HG02852 (cell line): ENCODE measurements at regions not wholly inside any gene's neighbourhood (a gene's known extent, or its start where the extent isn't known, plus 50 kb on each side); places are given as distances from the start of the nearest gene placed in this dataset.

Source experiments
- ATAC-seq: cut with Tn5 transposase; IDR thresholded peaks from one replicate; pipeline ENCODE4 v1.9.1; 2021; ENCODE audit warnings: mild to moderate bottlenecking, moderate library complexity; ENCODE audit not compliant: unreplicated experiment

GRCh38 chr16:85383836-85384832, 229.0 kb upstream of the GSE1 start:
- ATAC-seq, result no peak

DNA sequence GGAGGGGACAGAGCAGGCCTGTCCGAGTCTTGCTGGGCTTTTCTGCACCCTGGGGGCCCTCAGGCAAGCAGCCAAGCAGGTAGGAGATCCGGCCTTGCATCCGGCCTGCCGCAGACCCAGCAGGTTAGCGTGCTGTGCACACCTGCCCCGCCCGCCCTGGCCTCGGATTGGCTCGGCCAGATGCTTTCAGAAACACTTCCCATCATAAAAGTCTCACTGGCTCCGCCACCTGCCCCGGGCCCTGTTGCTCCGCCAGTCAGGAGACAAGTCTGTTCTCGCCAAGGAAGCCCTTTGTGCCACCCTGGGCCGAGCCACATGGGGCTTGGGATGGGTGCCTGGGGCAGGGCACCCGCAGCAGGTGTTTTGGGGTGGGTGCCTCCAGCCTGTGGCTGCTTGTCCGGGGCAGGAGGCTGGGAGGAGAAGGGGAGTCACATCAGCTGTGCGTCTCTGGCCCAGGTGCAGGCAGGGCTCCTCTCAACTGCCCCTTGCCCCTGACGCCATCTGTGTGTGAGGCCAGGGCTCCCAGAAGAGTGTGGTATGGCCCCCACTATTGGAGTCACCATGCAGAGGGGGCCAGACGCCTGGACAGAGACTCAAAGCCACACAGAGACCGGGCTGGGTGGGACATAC, 228.2 kb upstream of the GSE1 start:
- no peak for ATAC-seq

GRCh38 chr16:85385463-85386331, 227.4 kb upstream of the GSE1 start:
- ATAC-seq, result no peak

DNA sequence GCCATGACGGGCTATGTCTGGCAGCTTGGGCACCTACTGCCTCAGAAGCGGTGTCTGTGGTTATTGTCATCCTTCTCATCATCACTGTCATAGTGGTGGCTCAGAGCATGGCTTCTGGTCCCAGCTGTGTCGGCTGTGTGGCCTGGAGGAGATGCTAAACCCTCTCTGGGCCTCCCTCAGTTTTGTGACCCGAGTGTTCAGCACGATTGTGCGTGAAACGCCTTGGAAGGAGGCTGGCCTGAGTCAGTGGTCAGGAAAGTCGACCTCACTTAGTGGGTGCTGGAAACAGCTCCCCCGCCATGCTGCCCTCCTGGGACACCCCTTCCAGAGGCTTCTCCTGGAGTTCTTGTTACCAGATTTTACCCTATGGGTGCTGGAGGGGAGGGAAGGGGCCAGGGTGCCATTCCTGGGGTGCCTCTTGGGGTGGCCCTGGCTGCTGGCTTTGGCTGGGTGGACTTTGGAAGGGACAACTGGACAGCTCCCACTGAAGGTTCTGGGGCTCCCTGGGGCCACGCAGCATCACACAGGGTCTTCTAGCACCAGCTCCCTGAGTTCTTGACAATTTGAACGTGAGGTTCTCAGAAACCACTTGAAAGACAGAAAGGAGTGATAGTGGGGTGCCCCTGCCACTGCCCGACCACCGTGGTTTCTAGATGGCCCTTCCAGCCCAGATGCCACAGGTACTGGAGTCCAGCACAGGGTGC, 226.5 kb upstream of the GSE1 start:
- ATAC-seq, result no peak

GRCh38 chr16:85387171-85387507, 226.0 kb upstream of the GSE1 start:
- ATAC-seq, result no peak

- ATAC-seq, result no peak
Observed at GRCh38 chr16:85387731-85388295, 225.3 kb upstream of the GSE1 start.

DNA sequence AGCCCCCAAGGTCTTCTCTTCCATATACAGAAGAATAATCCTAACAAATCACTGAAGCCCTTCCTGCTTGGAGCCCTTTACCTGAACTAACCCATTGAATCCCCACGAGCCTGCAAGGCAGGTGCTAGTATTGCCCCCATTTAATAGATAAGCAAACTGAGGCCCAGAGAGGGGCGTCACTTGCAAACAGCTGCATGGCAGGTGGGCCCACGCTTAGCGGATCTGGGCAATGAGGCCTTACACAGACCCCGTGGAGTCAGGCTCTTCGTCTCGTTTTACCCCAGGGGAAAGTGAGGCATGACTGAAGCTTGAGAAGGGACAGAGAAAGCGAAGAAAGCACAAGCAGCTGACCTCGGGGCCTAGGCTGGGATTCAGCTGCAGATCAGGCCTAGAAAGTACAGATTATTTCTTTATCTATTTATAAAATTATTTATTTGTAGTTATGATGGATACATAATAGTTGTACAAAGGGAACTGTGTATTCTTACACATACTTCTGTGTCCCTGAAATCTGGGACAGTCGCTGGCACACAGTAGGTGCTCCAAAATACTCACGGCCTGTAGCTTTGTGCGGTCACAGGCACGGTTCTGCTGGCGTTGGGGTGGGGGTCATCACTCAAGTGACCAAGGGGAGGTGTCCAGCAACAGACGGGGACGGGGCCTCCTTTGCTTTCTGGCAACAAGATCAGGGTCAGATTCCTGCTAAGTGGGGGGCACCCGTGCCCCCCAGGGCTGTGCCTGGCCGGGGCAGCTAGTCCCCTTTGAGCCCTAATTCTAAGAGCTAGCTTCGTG, 223.2 kb upstream of the GSE1 start:
- ATAC-seq, result no peak

DNA sequence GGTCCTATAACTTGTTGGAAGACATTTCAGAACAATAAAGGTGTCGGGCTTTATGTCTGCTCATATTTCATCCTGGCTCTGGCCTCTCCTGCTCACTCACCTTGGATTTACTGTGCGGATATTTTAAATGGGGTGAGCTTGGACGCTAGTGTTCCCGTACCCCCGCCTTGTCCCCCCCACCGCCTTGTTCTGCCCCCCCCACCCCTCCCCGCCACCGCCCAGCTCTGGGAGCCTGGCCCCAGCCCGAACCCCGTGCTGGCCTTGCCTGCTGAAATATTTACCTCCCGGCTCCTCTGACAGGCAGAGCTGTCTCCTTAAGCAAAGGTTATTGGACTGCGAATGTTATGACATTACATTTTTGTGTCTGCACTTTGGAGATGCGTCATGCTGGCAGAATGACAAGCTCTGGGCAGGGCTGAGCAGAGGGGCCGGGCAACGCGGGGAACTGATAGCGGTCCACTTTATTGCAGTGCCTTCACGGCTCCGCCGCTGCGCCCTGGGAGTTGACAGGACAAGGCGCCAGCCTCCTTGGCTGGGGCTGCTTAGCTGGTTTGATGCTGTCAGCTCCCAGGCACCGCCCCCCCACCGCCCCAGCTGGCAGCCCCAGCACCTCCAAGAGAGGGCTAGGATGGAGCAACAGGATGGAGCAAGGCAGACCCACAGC, 222.5 kb upstream of the GSE1 start:
- no peak for ATAC-seq

GRCh38 chr16:85391175-85391707, 221.9 kb upstream of the GSE1 start:
- ATAC-seq, result no peak

DNA sequence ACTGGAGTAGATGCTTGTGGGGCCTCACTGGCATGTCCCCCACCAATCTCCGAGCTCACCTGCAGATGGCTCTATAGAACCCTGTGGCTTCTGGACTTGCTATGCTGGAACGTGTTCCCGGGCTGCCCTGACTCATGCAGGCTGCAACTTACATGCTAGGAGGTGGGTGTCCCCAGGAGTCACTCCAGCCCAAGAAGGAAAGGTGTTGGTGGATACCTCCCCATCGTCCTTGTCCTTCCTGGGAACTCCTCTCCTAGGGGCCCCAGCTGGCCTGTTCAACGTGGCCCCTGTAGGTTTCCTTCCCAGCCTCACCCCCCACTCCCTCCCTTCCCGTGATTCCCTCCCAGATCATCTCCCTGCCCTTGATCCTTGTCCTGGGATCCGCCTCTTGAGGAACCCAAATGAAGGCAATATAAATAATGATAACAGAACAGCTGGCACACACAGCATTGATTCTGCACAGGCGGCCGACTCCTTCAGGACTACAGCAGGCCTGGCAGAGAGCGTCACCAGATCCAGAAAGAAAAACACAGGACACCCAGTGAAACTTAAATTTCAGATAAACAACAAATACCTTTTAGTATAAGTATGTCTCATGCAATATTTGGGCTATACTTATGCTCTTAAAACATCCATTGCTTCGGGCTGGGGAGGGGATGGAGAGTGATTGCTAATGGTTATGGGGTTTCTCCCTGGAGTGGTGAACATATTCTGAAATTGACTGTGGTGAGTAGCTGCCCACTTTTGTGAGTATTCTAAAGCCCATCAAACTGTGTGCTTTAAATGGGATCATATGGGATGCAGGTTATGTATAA, 221.1 kb upstream of the GSE1 start:
- ATAC-seq, result no peak

- ATAC-seq, result no peak
Observed at GRCh38 chr16:85392756-85393673, 220.1 kb upstream of the GSE1 start.

DNA sequence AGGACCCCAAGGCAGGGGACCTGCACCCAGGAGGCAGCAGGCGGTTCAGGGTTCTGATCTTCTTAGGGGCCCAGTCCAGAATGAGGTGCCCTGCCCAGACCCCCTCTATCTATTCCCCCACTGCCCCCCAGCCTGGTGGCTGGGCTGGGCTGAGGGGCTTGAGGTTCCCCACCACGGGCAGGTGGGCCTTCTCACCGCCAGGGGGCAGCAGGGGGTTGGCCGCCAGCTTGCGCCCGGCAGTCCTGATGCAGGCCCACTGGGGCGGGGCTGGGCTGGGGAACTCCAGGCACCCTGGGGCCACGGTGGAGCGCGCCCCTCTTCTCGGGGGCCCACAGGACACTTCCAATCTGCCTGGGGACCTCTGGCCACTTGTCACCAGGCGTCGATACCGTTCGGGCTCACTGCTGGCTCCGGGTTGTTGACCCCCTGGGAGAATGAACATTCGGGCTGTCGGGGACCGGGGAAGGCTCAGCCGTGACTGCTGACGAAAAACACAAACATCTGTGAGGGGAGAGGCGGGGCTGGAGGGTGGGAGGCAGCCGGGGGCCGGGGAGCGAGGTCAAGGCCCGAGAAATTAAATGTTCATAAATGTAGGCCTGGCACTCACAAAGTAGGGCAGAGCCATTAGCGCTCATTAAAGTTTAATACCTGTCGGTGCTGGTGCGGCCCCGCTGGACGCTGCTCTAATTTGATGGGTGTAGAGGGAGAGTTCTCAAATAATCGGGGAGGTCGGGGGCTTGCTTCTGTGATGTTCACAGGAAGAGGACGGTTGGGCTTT, 219.3 kb upstream of the GSE1 start:
- ATAC-seq, result no peak

DNA sequence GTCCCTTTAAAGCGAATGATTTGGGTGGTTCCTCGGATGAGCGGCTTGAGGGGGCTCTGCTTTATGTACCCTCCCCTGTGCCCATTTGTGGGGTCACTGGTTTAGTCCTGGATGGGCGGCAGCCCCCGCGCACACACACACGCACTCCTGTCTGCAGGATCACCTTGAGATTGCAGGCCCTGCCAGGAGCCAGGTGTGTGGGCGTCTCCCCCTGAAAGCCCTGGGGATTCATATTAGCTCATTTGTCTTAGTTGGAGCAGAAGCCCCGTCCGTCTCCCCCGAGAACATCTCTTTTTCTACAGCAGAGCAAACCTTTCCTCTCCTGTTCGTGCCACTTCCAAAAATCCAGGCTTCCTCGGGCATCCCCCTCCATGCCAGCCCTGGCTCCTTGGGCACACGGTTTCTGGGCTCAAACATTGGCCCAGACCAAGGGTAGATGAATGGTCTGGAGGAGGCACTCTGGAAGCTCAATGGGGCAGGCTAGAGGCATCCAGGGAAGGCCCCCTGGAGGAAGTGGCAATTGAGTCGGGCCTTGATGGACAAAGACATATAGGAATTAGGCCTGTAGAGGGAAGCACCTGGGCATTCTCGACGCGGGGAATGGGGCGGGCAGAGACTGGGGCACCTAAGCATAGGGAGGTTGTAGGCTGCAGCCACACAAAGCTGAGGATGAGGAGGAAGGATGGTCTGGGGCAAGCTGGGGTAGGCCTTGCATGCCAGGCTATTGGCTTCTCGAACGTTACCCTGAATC, 218.5 kb upstream of the GSE1 start:
- ATAC-seq, result no peak

DNA sequence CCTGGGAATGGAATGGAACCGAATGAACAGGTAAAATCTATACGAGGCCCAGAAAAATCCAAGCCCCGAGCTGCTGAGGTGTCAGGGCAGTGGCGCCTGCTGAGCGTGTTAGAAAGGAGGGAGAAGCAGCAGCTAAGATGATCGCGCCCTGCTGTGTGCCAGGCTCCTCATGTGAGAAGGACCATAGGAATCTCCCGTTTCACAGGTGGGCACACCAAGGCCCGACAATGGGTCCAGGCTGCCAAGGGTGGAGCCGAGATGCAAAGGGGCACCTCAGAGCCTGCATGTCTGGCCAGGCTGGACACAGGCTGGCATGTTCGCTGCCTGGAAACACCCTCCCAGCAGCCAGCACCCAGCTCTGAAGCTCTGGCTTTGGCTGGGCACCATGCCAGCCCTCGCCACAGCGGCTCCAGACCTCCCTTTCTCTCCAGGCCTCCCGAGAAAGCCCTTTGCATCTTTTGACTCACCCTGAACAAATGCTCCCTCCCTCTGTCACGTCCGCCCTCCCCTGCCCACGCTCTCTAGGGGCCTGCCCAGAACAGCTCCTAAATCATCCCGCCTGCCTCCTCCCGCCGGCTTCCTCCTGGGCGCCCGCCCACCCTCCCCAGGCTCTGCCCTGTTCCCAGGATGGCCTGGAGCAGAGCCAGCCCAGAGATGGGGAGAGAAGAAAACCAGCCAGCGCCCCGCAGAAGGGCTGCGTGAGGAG, 217.8 kb upstream of the GSE1 start:
- no peak for ATAC-seq
